ENCODE measurements at regions not wholly inside any gene's neighbourhood (a gene's known extent, or its start where the extent isn't known, plus 50 kb on each side); places are given as distances from the start of the nearest gene placed in this dataset.

DNA sequence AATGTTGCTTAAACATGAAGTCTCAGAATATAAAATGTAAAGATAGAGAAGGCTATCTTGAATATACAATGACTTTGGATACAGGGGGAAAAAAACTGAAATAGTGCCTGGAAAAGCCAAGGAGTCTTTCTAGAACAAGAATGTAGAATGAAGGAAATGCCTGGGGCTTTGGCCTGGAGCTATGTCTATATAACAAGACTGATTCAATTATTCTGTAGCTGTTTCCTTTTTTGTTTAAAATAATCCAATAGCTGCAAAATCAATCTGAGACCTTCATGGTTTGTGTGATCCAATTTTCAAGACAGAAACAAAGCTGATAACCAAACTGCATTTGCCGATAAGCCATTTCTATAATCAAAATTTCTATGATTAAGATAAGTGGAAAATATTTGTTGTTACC is 530.9 kb upstream of the NBEA start:
- no peak overlapping the region for H3T11ph ChIP-seq (ENCODE audit: low read length)
- no peaks in the 10 kb centered on the region for H3K4me1 ChIP-seq (ENCODE audit: insufficient read depth, low read length)
- WGBS (ENCODE audit: extremely low coverage, insufficient read length, low lambda C conversion rate), result no CpG with 5 or more reads among the region's 1 CpG
- no peak overlapping the region for H3K4me2 ChIP-seq (ENCODE audit: insufficient read depth, insufficient read length, low read length)
- H4K20me1 ChIP-seq (ENCODE audit: control insufficient read depth, insufficient read depth, insufficient read length), result no peaks in the 10 kb centered on the region
- no peak overlapping the region for H4K5ac ChIP-seq (ENCODE audit: insufficient read length, low read depth, low read length)
- H3K23ac ChIP-seq (ENCODE audit: insufficient read length, low read depth, low read length), result no peak overlapping the region
- no peak overlapping the region for H3K4me3 Mint-ChIP-seq
- H2BK15ac ChIP-seq (ENCODE audit: low read depth, low read length), result no peak overlapping the region
- no peak overlapping the region for H3K18ac ChIP-seq (ENCODE audit: insufficient read length, low read depth, low read length)
- no peak overlapping the region for H3K4ac ChIP-seq (ENCODE audit: low read depth, low read length)
- DNase-seq, result no peak
- H3K27ac ChIP-seq (ENCODE audit: insufficient read length, low read depth, low read length), result no peak overlapping the region
- H3K79me1 ChIP-seq (ENCODE audit: insufficient read depth, low read depth, low read length, poor library complexity, severe bottlenecking), result no peaks in the 10 kb centered on the region
- no peak overlapping the region for H4K8ac ChIP-seq (replicated peaks; ENCODE audit: insufficient read length, low read depth, low read length)
- no peaks in the 10 kb centered on the region for H3K27me3 ChIP-seq (ENCODE audit: insufficient read depth, low read length)
- no peaks in the 10 kb centered on the region for H3K9me3 ChIP-seq (ENCODE audit: control insufficient read depth, low read depth, low read length)
- no peak overlapping the region for H2AK5ac ChIP-seq (ENCODE audit: insufficient read length, low read length)
- no peak overlapping the region for H3K14ac ChIP-seq (ENCODE audit: insufficient read depth, low read length)
- H2BK20ac ChIP-seq (ENCODE audit: low read depth, low read length, poor library complexity, severe bottlenecking), result no peak overlapping the region
- H4K91ac ChIP-seq (ENCODE audit: insufficient read length, low read depth, low read length), result no peak overlapping the region
- peaks cover 0 to 2% of the 10 kb centered on the region in 2 experiments; a peak in 2 of 5 replicates for H3K9me3 Mint-ChIP-seq
- H3K27me3 Mint-ChIP-seq (ENCODE audit: low read depth), result no peaks in the 10 kb centered on the region
- TF ChIP-seq, protein P1, sequence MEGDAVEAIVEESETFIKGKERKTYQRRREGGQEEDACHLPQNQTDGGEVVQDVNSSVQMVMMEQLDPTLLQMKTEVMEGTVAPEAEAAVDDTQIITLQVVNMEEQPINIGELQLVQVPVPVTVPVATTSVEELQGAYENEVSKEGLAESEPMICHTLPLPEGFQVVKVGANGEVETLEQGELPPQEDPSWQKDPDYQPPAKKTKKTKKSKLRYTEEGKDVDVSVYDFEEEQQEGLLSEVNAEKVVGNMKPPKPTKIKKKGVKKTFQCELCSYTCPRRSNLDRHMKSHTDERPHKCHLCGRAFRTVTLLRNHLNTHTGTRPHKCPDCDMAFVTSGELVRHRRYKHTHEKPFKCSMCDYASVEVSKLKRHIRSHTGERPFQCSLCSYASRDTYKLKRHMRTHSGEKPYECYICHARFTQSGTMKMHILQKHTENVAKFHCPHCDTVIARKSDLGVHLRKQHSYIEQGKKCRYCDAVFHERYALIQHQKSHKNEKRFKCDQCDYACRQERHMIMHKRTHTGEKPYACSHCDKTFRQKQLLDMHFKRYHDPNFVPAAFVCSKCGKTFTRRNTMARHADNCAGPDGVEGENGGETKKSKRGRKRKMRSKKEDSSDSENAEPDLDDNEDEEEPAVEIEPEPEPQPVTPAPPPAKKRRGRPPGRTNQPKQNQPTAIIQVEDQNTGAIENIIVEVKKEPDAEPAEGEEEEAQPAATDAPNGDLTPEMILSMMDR (conservative IDR thresholded peaks at IDR 0.05), result no peak
- no peaks in the 10 kb centered on the region for H3K79me2 ChIP-seq (ENCODE audit: insufficient read depth, low read length)
- H3K23me2 ChIP-seq (ENCODE audit: insufficient read length, low read depth, low read length, poor library complexity, severe bottlenecking), result no peaks in the 10 kb centered on the region
- H3K9ac ChIP-seq (ENCODE audit: extremely low read depth, insufficient read length, low read length), result no peak overlapping the region
- no peak overlapping the region for H2BK12ac ChIP-seq (ENCODE audit: insufficient read length, low read depth, low read length)
- H3K27ac Mint-ChIP-seq, result no peak overlapping the region
- no peak overlapping the region for H2BK120ac ChIP-seq (ENCODE audit: low read depth, low read length, poor library complexity, severe bottlenecking)
- H3K56ac ChIP-seq (ENCODE audit: insufficient read length, low read depth, low read length), result no peak overlapping the region
- no peak overlapping the region for H2AFZ ChIP-seq (ENCODE audit: low read length)
- no peak overlapping the region for H2BK5ac ChIP-seq (ENCODE audit: insufficient read length, low read length)
- no peaks in the 10 kb centered on the region; a peak in 1 of 7 replicates for H3K36me3 Mint-ChIP-seq (ENCODE audit: insufficient read depth in 1 of 3, low read depth in 3 of 3)
- no peaks in the 10 kb centered on the region for H3K4me1 Mint-ChIP-seq

Data from H9 (cell line).